ENCODE measurements at regions not wholly inside any gene's neighbourhood (a gene's known extent, or its start where the extent isn't known, plus 50 kb on each side); places are given as distances from the start of the nearest gene placed in this dataset.
A peak's percentile ranks its signal among the peaks of the same experiment; 100 is the strongest.

- ChIA-PET CTCF (interaction anchor here (1.4 kb wide), 1 partner anchor 13 kb away, joined by 3 read pairs; no protein-coding TSS in a partner anchor), POLR2A (no interaction called here)
- peaks cover 21% of the 10 kb centered on the region; the same call in 2 of the 3 replicates for H3K4me1 ChIP-seq
- DNase-seq (ENCODE audit: low read depth in 1 of 2, low spot score in 1 of 2) (no peak), FAIRE-seq (no peak), ATAC-seq (no peak)
- 0 out of 3 replicates have a peak overlapping the region, but pooled peaks have one; percentile 16 for H3K4me2 ChIP-seq
- H3K9me3 ChIP-seq, result no peaks in the 10 kb centered on the region
- WGBS (ENCODE audit: missing lambda C conversion rate), result 90% methylated on average over 2 of the region's 2 CpGs
- H3K4me3 ChIP-seq, result no peak overlapping the region
- TF ChIP-seq, protein P1, sequence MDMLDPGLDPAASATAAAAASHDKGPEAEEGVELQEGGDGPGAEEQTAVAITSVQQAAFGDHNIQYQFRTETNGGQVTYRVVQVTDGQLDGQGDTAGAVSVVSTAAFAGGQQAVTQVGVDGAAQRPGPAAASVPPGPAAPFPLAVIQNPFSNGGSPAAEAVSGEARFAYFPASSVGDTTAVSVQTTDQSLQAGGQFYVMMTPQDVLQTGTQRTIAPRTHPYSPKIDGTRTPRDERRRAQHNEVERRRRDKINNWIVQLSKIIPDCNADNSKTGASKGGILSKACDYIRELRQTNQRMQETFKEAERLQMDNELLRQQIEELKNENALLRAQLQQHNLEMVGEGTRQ (IDR thresholded peaks at IDR 0.05), result no peak
- TF ChIP-seq CHD2 (IDR thresholded peaks at IDR 0.05; ENCODE audit: low read length, partially characterized antibody) (no peak), TFCP2L1 (CRISPR knock-in tag; IDR thresholded peaks at IDR 0.05) (no peak), JUNB (IDR thresholded peaks at IDR 0.05) (no peak), GATA3 (IDR thresholded peaks at IDR 0.05; ENCODE audit: borderline replicate concordance) (no peak), EP300 (IDR thresholded peaks at IDR 0.05) (no peak), SMC3 (IDR thresholded peaks at IDR 0.05) (no peak), ELK1 (IDR thresholded peaks at IDR 0.05; ENCODE audit: low read depth, low read length) (no peak), CBX2 (IDR thresholded peaks at IDR 0.05; ENCODE audit: borderline replicate concordance, low read depth) (no peak), RCOR1 (IDR thresholded peaks at IDR 0.05; ENCODE audit: low read depth, low read length) (no peak), BHLHE40 (IDR thresholded peaks at IDR 0.05; ENCODE audit: low read depth, low read length) (no peak), ATOH8 (CRISPR knock-in tag; IDR thresholded peaks at IDR 0.05; ENCODE audit: low read depth) (no peak), NR3C1 (IDR thresholded peaks at IDR 0.05) (no peak), EHF (CRISPR knock-in tag; IDR thresholded peaks at IDR 0.05) (no peak)
- TF ChIP-seq, protein P2, sequence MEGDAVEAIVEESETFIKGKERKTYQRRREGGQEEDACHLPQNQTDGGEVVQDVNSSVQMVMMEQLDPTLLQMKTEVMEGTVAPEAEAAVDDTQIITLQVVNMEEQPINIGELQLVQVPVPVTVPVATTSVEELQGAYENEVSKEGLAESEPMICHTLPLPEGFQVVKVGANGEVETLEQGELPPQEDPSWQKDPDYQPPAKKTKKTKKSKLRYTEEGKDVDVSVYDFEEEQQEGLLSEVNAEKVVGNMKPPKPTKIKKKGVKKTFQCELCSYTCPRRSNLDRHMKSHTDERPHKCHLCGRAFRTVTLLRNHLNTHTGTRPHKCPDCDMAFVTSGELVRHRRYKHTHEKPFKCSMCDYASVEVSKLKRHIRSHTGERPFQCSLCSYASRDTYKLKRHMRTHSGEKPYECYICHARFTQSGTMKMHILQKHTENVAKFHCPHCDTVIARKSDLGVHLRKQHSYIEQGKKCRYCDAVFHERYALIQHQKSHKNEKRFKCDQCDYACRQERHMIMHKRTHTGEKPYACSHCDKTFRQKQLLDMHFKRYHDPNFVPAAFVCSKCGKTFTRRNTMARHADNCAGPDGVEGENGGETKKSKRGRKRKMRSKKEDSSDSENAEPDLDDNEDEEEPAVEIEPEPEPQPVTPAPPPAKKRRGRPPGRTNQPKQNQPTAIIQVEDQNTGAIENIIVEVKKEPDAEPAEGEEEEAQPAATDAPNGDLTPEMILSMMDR (IDR thresholded peaks at IDR 0.05), result no peak
- no peak overlapping the region for H3K27ac ChIP-seq
Observed at GRCh38 chr14:53695692-53696214, 260.9 kb downstream of the BMP4 start.

DNA sequence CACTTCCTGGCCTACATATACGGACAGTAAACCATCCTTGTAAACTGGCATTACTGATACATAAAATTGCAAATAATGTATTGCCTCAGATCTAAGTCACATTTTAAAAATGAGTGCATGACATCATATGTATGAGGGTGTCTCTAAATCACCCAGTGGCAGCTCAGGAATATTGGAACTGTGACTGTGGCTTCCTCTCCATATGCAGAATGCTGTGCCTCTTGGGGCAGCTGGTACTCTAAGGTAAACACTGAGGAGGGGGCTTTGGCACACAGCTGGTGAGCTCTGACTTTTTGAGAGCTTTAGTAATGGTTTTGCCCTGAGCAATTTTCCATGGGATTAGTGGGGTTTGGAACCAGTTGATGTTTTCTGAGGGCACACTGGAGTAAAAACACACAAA lies 263.7 kb downstream of the BMP4 start:
- FAIRE-seq, result no peak

More for the DNA sequence above, 263.7 kb downstream of the BMP4 start:
- TF ChIP-seq NR3C1 (IDR thresholded peaks at IDR 0.05), result no peak
- no peak for TF ChIP-seq CHD4 (IDR thresholded peaks at IDR 0.05; ENCODE audit: borderline replicate concordance)
- TF ChIP-seq, protein P2 (IDR thresholded peaks at IDR 0.05), result no peak
- TF ChIP-seq E2F6 (IDR thresholded peaks at IDR 0.05; ENCODE audit: borderline replicate concordance, low read depth), result no peak
- no peak for TF ChIP-seq CBX8 (IDR thresholded peaks at IDR 0.05)
- no peak for TF ChIP-seq SREBF2 (IDR thresholded peaks at IDR 0.05)
- no peak for TF ChIP-seq ZNF302 (CRISPR knock-in tag; IDR thresholded peaks at IDR 0.05)
- TF ChIP-seq, protein P3, sequence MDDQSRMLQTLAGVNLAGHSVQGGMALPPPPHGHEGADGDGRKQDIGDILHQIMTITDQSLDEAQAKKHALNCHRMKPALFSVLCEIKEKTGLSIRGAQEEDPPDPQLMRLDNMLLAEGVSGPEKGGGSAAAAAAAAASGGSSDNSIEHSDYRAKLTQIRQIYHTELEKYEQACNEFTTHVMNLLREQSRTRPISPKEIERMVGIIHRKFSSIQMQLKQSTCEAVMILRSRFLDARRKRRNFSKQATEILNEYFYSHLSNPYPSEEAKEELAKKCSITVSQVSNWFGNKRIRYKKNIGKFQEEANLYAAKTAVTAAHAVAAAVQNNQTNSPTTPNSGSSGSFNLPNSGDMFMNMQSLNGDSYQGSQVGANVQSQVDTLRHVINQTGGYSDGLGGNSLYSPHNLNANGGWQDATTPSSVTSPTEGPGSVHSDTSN (IDR thresholded peaks at IDR 0.05), result no peak
- no peak for TF ChIP-seq POLR2AphosphoS2 (conservative IDR thresholded peaks at IDR 0.05; ENCODE audit: low read length)
- CTCF ChIA-PET, result interaction anchor here (1.2 kb wide), 1 partner anchor 16 kb away, joined by 3 read pairs; no protein-coding TSS in a partner anchor
- 95% methylated on average over 1 of the region's 1 CpG for WGBS (ENCODE audit: missing lambda C conversion rate)
- H3K9me3 ChIP-seq, result no peaks in the 10 kb centered on the region
- H3K4me3 ChIP-seq, result no peak overlapping the region
- peaks cover 9% of the 10 kb centered on the region; the same call in 2 of the 3 replicates for H3K4me1 ChIP-seq
- no peak overlapping the region for H3K4me2 ChIP-seq
- POLR2A ChIA-PET, result no interaction called here
- H3K27ac ChIP-seq, result no peak overlapping the region
- DNase-seq (ENCODE audit: low read depth in 1 of 2, low spot score in 1 of 2) (no peak), ATAC-seq (no peak)

Measured in A549 (cell line).